HG02938 (cell line): ENCODE measurements at regions not wholly inside any gene's neighbourhood (a gene's known extent, or its start where the extent isn't known, plus 50 kb on each side); places are given as distances from the start of the nearest gene placed in this dataset.

Experiments used
- ATAC-seq: cut with Tn5 transposase; IDR thresholded peaks from one replicate; pipeline ENCODE4 v1.9.1; 2021; ENCODE audit warnings: mild to moderate bottlenecking, moderate library complexity; ENCODE audit not compliant: unreplicated experiment

DNA sequence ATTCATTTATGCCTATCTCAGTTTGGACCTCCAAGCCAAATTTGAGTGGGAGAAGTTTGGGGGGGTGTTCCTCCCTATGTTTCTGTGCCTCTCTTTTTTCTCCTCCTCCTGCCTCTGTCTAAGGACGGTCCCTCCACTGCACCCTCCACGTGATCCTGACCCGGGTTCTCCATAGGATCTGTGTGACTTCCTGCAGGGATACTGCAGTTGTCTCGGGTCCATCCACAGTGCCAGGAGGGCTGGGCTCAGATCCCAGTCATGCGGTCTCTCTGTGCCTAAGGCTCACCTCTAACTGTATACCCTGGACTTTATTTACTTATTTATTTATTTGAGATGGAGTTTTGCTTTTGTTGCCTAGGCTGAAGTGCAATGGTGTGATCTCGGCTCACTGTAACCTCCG is 1354.5 kb downstream of the BRD1 start:
- no peak for ATAC-seq

DNA sequence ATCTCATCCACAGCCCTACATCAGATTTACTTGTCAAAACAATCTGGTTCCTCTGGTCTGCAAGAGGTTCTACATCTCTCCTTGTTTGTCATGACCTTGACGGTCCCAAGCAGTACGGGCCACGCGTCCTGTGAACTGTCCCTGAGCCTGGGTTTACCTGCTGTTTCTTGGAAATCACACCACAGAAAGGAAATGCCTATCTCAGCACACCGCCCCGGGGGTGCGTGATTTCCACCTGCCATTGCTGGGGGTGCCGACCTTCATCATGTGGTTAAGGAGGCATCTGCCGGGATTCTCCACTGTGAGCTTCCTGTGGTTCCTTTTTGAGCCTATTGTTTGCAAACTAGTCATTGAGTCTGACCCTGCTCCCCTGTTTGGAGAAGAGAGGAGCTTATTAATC is 1363.4 kb downstream of the BRD1 start:
- ATAC-seq: no peak

GRCh38 chr22:48459859-48460823 is 1367.5 kb downstream of the BRD1 start:
- ATAC-seq: no peak

- ATAC-seq: no peak
Measured at GRCh38 chr22:48459259-48459658, 1368.4 kb downstream of the BRD1 start.

- ATAC-seq: no peak
Measured at GRCh38 chr22:48456449-48456848, 1371.2 kb downstream of the BRD1 start.

- ATAC-seq: no peak
Measured at GRCh38 chr22:48453751-48454485, 1373.8 kb downstream of the BRD1 start.

DNA sequence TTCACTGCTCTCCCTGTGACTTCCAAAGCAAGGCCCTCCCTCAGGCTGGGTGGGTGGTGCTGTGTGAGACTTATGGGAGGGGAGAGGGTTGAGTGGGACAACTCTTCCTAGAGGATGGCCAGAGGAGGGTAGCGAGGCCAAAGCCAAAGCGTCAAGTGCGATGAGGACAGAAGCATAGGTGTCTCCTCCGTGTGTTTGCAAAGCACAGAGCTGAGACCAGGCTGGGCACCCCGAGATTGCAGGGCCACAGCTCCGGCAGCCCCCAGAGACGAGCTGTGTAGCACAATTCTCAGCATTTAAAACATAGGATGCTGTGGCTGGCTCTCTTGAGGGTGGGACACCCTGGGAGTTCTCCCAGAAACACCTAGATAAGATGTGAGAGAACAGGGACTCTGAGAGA is 1374.5 kb downstream of the BRD1 start:
- ATAC-seq: no peak

GRCh38 chr22:48452766-48453165 is 1374.9 kb downstream of the BRD1 start:
- ATAC-seq: no peak

- no peak for ATAC-seq
Measured at GRCh38 chr22:48451891-48452290, 1375.8 kb downstream of the BRD1 start.

GRCh38 chr22:48450188-48450825 is 1377.4 kb downstream of the BRD1 start:
- ATAC-seq: no peak

GRCh38 chr22:48449466-48450187 is 1378.0 kb downstream of the BRD1 start:
- no peak for ATAC-seq

- no peak for ATAC-seq
Measured at GRCh38 chr22:48448821-48449220, 1378.9 kb downstream of the BRD1 start.

GRCh38 chr22:48445113-48445827 is 1382.4 kb downstream of the BRD1 start:
- no peak for ATAC-seq

GRCh38 chr22:48444320-48445112 is 1383.2 kb downstream of the BRD1 start:
- no peak for ATAC-seq

DNA sequence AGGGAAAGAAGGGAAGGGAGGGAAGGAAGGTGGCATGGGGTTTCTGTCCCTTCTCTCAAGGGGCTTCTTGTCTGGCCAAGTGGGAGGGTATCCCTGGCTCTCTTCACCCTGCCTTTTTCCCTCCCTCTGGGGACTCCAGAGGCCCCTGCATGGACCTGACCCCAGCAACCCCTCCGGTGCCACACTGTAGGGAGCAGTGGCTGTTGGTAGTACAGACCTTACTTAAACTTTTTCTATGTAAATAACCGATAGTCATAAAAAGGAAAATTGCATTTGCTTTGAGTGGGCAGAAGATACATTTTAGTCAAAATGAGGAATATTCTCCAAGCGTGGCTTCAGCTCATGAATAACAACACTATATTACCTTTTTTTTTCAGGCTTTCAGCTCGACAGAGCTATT is 1384.0 kb downstream of the BRD1 start:
- ATAC-seq: no peak

DNA sequence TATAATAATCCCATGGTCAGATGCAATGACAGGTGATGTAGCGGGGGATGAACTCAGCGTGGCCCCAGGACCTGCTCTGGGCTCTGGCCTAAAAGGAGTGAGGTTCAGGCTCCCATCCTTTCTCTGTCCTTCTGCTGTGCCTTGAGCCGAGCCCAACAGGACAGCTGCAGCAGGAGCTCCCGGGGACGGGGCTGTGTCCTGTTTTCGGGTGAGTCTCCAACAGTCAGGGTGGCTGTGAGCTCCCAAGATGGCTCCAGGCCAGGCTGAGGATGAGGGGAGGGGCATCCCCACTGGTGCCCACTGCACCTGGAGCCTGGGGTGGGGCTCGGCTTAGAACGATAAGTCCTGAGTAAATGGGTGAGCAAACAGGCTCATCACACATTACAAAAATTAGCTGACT is 1385.0 kb downstream of the BRD1 start:
- no peak for ATAC-seq

DNA sequence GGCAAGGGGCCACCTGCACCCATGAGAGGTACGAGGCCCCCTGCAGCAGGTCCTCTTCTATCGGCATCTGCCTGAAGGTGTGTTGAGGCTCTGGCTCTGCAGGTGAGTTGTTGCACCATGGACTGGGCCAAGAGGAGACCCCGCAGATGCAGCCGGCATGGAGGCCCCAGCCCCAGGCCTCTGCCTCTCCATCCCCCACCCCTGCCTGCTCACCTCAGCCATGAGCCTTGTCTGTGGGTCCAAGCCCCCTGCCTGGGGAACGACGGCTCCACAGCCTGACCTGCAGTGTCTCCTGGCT is 1386.2 kb downstream of the BRD1 start:
- ATAC-seq: no peak

DNA sequence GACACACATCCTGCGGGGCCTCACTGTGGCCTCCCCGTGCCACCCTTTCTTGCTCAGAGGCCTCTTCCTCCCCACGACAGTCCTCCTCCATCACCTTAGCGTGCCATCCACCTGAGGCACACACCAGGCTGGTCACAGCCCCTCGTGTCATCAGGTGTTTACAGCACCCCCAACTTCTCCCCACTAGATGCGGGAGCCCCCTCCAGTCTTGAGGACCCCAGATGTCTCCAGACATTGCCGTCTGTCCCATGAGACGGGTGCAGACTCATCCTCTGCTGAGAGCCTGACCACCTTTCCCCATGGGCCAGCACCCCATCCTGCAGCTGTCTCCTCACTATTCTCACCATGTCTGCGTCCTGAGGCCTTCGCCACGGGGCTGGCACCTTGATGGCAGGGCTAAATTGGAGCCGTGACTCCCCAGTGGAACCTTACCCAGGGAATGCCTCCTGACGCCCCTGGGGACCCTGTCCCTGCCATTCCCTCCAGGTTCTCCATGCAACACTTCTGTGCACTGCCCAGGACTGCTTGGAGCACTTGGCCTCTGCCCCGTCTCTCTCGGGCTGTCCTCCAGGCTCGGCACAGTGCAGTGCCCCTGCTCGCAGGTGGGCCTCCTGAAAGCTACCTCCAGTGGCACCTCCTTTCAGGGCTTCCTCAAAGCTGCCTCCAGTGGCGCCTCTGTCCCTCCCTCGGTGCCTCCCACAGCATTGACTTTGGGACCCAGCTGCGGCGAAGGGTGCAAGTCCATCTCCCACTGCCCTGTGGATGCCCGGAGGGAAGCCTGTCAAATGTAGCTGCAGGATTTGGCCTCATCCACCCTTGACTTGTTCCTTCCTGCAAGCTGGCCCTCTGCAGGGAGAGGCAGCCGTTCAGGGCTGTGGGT is 1386.8 kb downstream of the BRD1 start:
- no peak for ATAC-seq

DNA sequence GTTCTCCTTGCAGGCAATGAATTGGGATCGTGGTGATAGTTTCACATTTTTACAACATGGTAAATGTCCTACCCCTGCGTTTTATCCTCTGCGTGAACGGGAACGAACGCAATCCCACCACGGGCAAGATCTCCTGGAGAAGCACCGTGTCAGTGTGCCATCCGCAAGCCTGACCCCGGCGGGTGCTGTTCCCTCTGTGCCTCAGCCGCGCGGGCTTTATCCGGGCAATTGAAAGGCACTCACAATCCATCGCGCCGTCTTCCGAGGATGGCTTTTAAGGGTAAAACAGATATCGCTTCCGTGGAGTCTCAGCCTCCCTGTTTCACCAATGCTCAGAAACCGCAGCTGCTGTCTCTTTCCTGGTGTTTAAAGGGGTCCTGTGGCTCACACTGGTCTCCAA is 1387.5 kb downstream of the BRD1 start:
- ATAC-seq: no peak
